GM18868 (cell line): ENCODE measurements at regions not wholly inside any gene's neighbourhood (a gene's known extent, or its start where the extent isn't known, plus 50 kb on each side); places are given as distances from the start of the nearest gene placed in this dataset.

ENCODE experiments used
- ATAC-seq: cut with Tn5 transposase; IDR thresholded peaks from one replicate; pipeline ENCODE4 v1.9.1; 2021; ENCODE audit warnings: mild to moderate bottlenecking, moderate library complexity; ENCODE audit not compliant: unreplicated experiment

DNA sequence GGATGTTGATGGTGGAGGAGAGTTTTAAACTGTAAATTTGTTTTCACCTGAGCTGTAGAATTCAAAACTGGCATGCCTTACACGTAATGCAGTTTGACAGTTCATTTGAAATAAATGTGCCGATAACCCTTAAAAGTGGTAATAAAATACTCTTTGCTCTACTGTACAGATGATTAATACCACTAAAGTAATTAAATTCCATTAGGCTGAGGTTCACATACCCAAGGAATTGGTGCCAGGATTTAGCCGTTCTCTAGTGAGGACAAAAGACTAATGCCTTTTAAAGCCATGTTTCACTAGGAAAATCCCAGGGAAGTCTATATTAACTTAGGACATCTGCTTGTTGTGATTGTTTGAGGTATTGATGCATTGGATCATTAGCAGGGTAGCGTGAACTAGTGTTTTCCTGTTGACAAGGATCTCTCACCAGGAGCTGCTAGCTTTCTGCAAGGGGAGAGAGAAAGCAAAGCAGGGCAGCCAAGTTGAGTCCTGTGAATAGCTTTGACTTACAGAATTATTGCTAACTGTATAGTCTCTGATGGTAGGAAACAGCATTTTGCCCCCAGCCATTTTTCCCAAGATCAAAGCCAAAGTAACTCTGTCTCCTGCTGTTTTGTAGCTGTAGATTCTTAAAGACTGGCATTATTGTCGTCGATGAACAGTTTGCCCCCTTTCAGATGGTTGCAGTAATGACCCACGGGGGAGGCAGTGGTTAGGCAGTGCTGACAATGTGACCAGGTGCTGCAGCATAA, 280.9 kb upstream of the FANCL start:
- ATAC-seq = no peak

GRCh38 chr2:58520903-58521302, 279.8 kb upstream of the FANCL start:
- ATAC-seq = no peak

GRCh38 chr2:58517881-58518280, 276.8 kb upstream of the FANCL start:
- no peak for ATAC-seq

GRCh38 chr2:58516695-58517094, 275.6 kb upstream of the FANCL start:
- no peak for ATAC-seq

- no peak for ATAC-seq
These were observed 274.9 kb upstream of the FANCL start for GRCh38 chr2:58515827-58516573.

DNA sequence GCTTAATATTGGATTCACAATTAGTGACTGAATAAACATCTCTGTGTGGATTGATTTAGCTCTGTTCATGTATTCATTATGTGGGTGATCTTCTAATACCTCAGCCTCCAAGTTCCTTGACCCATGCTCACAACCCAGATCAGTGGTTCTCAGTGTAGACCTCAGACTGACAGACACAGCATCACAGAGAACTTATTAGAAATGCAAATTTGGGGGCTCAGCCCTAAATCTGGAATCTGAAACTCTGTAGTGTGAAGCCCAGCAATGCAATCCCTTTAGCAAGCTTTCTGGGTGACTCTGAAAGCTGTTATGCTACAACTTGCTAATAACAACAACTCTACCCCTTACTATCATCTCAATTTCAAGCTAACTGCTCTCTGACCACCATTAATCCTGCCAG, 273.1 kb upstream of the FANCL start:
- ATAC-seq = no peak

DNA sequence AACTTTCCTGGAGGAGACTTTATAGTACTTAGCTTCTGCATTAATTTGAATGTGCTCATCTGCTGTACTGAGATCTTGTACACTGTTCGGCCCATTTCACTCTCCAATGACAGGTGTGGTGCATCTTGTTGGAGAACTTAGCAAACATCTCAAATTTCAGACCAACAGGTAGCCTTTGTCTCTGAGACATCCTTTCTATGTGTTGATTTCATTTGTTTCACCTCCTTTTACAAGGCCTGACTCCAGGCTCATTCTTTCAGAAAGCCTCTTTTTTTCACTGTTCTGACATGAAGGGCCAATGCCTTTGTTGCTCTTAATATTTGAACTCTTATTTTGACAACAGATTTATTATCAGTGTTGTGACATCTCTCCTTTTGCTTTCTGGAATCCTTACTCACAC, 271.8 kb upstream of the FANCL start:
- ATAC-seq = no peak

DNA sequence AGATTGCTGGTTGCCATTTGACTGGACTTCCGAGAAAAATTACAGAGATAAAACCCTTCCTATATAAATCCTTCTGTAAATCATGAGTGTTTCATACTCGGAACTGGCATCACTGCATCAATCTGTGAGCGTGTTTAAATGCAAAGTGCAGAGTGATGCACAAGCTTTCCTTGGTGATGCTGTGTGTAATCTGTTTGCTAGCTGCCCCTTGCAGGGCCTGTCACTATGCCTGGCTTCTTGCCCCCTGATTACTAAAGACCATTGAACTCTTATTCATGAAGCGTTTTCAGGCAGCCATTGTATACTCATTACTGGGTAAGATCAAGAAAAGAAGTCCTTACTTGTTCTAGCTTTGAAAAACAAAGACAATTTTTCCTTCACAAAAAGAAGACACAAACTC, 266.9 kb upstream of the FANCL start:
- ATAC-seq = no peak

GRCh38 chr2:58503918-58504317, 262.8 kb upstream of the FANCL start:
- ATAC-seq = no peak

GRCh38 chr2:58502931-58503330, 261.8 kb upstream of the FANCL start:
- no peak for ATAC-seq

- no peak for ATAC-seq
These were observed 260.4 kb upstream of the FANCL start for GRCh38 chr2:58501371-58502160.

DNA sequence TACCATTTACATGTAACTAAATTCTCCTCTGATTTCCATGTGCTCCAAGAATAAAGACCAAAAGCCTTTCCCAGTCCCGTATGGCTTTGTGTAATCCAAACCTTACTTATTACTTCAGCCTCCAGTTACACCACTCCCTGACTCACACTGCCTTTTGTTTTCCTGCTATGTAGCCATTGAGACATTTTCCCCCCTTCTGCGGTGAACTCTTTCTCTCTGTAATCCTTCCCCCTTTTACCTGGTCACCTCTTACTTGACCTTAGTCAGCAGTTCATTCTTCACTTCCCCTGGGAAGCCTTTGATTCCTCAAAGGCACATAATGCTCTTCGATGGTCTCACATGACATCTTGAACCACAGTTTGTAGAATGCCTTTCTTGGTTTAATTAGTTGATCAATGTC, 256.0 kb upstream of the FANCL start:
- no peak for ATAC-seq

GRCh38 chr2:58495806-58496205, 254.7 kb upstream of the FANCL start:
- no peak for ATAC-seq

GRCh38 chr2:58494071-58494501, 253.0 kb upstream of the FANCL start:
- no peak for ATAC-seq

DNA sequence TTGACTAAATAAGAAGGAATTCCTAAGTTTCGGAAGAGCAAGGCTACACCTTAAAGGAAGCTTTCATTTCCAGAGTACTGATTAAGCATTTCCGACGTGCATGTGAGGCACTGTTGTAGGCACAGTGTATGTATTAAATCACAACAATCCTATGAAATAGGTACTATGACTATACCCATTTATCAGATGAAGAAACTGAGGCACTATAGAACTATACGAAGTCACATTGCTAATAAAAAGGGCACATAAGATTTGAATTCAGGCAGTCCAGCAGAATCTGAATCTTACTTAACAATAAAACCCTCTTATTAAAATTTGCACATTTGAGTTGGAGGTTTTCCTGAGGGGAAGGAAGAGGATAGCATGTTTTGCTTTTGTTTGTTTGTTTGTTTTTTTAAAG, 243.5 kb upstream of the FANCL start:
- ATAC-seq = no peak

GRCh38 chr2:58484221-58484620, 243.1 kb upstream of the FANCL start:
- no peak for ATAC-seq

DNA sequence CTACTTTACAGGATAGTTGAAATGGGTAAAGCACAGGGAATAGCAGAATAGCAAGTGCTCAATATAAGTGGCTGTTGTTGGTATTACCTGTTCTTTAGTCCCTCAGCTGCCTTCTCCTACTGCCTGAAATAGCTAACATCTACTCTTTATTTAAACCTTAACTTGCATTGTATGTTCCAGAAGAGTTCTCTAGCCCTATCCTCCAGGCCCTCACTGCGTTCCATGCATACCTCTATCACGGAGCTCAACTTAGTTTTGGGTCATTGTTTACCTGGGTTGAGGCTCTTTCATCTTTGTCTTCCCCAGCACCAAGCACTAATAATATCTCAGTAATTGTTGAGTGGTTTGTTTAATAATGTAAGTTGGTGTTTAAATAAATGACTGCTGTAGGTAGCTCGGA, 242.2 kb upstream of the FANCL start:
- ATAC-seq = no peak

GRCh38 chr2:58481670-58482069, 240.5 kb upstream of the FANCL start:
- no peak for ATAC-seq

DNA sequence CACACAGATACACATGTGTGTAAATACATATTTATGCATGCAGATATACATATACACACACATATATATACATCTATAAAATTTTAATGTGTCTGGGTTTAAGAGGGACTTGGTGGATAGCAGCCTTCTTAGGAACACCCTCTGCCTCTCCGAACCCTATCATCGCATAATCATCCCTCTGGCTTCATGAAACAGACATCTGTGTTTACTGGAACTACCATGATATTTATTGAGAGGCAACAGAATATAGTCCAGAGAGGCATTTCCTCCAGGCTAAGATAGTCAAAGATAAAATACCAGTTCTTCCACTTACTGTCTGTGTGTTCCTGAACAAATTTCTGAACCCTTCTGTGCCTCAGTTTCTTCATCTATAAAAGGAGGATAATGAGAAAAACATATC, 239.0 kb upstream of the FANCL start:
- no peak for ATAC-seq

DNA sequence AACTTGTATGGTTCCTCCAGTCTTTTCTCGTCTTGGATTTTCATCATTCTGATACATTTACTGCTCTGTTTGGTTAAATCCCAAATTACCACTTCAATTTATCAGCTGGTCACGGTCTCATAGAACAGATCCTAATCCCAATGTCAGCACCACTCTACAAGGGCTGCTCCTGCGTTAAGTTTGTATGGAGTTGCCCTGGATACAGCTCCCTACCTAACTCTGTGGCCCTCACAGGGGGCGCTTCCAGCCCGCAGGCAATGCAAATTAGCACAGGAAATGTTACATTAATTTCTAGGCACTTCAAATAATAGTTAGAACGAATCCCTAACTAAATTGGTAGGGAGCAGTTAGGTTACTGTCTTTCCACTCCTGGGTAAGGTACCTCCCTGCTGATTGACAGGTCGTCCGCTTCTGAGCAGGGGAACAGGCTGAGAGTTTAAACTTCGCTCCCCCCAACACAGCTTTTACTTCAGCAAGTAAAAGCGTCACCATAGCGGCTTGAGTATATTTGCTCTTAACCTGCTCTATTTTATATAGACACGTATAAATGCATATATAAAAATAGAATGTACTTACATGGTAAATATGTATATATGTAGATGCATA, 238.5 kb upstream of the FANCL start:
- ATAC-seq = no peak

GRCh38 chr2:58476556-58476955, 235.4 kb upstream of the FANCL start:
- ATAC-seq = no peak
